HepG2 (cell line): ENCODE measurements at regions not wholly inside any gene's neighbourhood (a gene's known extent, or its start where the extent isn't known, plus 50 kb on each side); places are given as distances from the start of the nearest gene placed in this dataset.

Source experiments
- ATAC-seq: fragments of 200-7000 bp; cut with Tn5 transposase; 3 replicates; pipeline ENCODE4 v1.9.1; 2020; ENCODE audit warnings: mild to moderate bottlenecking, moderate library complexity
- BruUV-seq: library from RNA; stranded (reverse); fragments of 400-500 nt; replicated peaks from 2 replicates; lab custom pipeline; 2021; lab: Mats Ljungman, UMichigan
- CTCF ChIA-PET: fragments of 300-600 bp; formaldehyde crosslinking; extraction: SDS; loops from one replicate; lab custom pipeline; 2021; ENCODE audit warnings: low total read pairs, inconsistent platforms, low intra/inter-chr PET ratio; lab: Yijun Ruan, JAX
- POLR2A ChIA-PET: fragments of 350-600 bp; sonication (Branson Sonifier 250); formaldehyde crosslinking; loops from one replicate; lab custom pipeline; 2020; ENCODE audit warnings: antibody characterized with exemption, inconsistent platforms; lab: Yijun Ruan, JAX
- DNase-seq: peaks from one replicate; pipeline ENCODE4 v3.0.0-alpha.2; 2015; ENCODE audit warnings: low spot score
- FAIRE-seq: peaks from 3 replicates; lab custom pipeline; 2011; peaks lifted over from hg19 to GRCh38; lab: Jason Lieb, UNC
- H2AFZ ChIP-seq: one replicate; pipeline ENCODE4 v1.6.1; 2011; ENCODE audit warnings: low read length, inconsistent platforms
- H3K27ac ChIP-seq: fragments of 300-600 bp; 3 replicates; pipeline ENCODE4 v1.8.0; 2011; ENCODE audit warnings: mixed run types, mild to moderate bottlenecking, mixed read lengths, low read length, inconsistent platforms; ENCODE audit not compliant: insufficient read depth; ENCODE audit errors: extremely low read length
- H3K27me3 ChIP-seq, 2 experiments: fragments of 200-600 bp in 1 of 2; 2 replicates in 1 of 2; 3 replicates in 1 of 2; pipeline versions ENCODE4 v1.6.0 to v1.8.0; 2011; ENCODE audit warnings: low read length in 2 of 2, mild to moderate bottlenecking in 2 of 2, moderate library complexity in 2 of 2, inconsistent platforms in 1 of 2; ENCODE audit not compliant: insufficient read depth in 2 of 2, control insufficient read depth in 1 of 2
- H3K36me3 ChIP-seq, 2 experiments: fragments of 200-600 bp in 1 of 2; replicated peaks in 1 of 2; 2 replicates in 1 of 2; 3 replicates in 1 of 2; pipeline versions ENCODE4 v1.5.1 to v1.8.0; 2011; ENCODE audit warnings: low read length in 2 of 2, inconsistent platforms in 1 of 2; ENCODE audit not compliant: insufficient read depth in 2 of 2, control insufficient read depth in 1 of 2
- H3K4me1 ChIP-seq: 2 replicates; pipeline ENCODE4 v1.5.1; 2012; ENCODE audit warnings: low read length, inconsistent platforms; ENCODE audit not compliant: insufficient read depth
- H3K4me2 ChIP-seq: 2 replicates; pipeline ENCODE4 v1.6.0; 2011; ENCODE audit warnings: low read depth, low read length, inconsistent platforms
- H3K4me3 ChIP-seq, 3 experiments: fragments of 200-600 bp in 1 of 3; sonication (generic), shearing (Covaris generic) in 1 of 3; replicated peaks in 1 of 3; 2 replicates each; pipeline ENCODE4 v1.5.1; 2011 to 2016; ENCODE audit warnings: low read length in 3 of 3, inconsistent platforms in 2 of 3, low read depth in 2 of 3, mild to moderate bottlenecking in 2 of 3, control low read depth in 1 of 3, mixed read lengths in 1 of 3; ENCODE audit not compliant: insufficient read depth in 1 of 3
- H3K79me2 ChIP-seq: one replicate; pipeline ENCODE4 v1.6.1; 2011; ENCODE audit warnings: low read length, inconsistent platforms; ENCODE audit not compliant: insufficient read depth
- H3K9ac ChIP-seq: 2 replicates; pipeline ENCODE4 v1.6.0; 2011; ENCODE audit warnings: mild to moderate bottlenecking, low read depth, low read length, inconsistent platforms; ENCODE audit not compliant: insufficient read depth
- H3K9me3 ChIP-seq: 2 replicates; pipeline ENCODE4 v1.5.1; 2012; ENCODE audit warnings: mild to moderate bottlenecking, low read length
- H4K20me1 ChIP-seq: 2 replicates; pipeline ENCODE4 v1.6.0; 2011; ENCODE audit warnings: inconsistent platforms, mild to moderate bottlenecking, low read length, moderate library complexity; ENCODE audit not compliant: insufficient read depth
- ASH2L ChIP-seq: fragments of 300-600, 200-600 bp; sonication (generic); IDR thresholded peaks from 2 replicates; pipeline ENCODE4 v1.7.0; 2017; ENCODE audit warnings: low read depth, mild to moderate bottlenecking, moderate library complexity, mixed read lengths, low read length; ENCODE audit not compliant: insufficient read length
- CEBPB ChIP-seq: IDR thresholded peaks from 2 replicates; pipeline ENCODE4 v1.6.1; 2011; ENCODE audit warnings: low read depth, low read length, improper control_type of control experiment, borderline replicate concordance
- MTA3 ChIP-seq: sonication (generic); formaldehyde crosslinking; IDR thresholded peaks from 2 replicates; pipeline ENCODE4 v1.4.0; 2020; ENCODE audit warnings: missing genetic modification reagents
- PCBP1 ChIP-seq: fragments of 200-400 bp; formaldehyde crosslinking; IDR thresholded peaks from 2 replicates; pipeline ENCODE4 v1.6.1; 2017; ENCODE audit warnings: mild to moderate bottlenecking, low read depth, low read length, borderline replicate concordance
- WGBS: methylation state at CpG from one replicate; pipeline ENCODE4 v1.1.6; 2017; ENCODE audit warnings: low lambda C conversion rate; 5-methylcytosine and 5-hydroxymethylcytosine counted together
- in situ Hi-C: cut with HindIII; loops from 2 replicates; pipeline ENCODE4 v1.10.0; 2017; ENCODE audit warnings: low pct_unique_long_range_greater_than_20kb; ENCODE audit not compliant: extremely low pct_ligation_motif_present
- intact Hi-C: fragments of 100-400 bp; cut with micrococcal nuclease; formaldehyde crosslinking; loops from one replicate; pipeline ENCODE4 v1.10.0; 2022; ENCODE audit not compliant: unreplicated experiment
- TF ChIP-seq, protein P1 (sequence below): sonication (generic); formaldehyde crosslinking; IDR thresholded peaks from 2 replicates; pipeline ENCODE4 v1.4.0; 2020; ENCODE audit warnings: missing genetic modification reagents

DNA sequence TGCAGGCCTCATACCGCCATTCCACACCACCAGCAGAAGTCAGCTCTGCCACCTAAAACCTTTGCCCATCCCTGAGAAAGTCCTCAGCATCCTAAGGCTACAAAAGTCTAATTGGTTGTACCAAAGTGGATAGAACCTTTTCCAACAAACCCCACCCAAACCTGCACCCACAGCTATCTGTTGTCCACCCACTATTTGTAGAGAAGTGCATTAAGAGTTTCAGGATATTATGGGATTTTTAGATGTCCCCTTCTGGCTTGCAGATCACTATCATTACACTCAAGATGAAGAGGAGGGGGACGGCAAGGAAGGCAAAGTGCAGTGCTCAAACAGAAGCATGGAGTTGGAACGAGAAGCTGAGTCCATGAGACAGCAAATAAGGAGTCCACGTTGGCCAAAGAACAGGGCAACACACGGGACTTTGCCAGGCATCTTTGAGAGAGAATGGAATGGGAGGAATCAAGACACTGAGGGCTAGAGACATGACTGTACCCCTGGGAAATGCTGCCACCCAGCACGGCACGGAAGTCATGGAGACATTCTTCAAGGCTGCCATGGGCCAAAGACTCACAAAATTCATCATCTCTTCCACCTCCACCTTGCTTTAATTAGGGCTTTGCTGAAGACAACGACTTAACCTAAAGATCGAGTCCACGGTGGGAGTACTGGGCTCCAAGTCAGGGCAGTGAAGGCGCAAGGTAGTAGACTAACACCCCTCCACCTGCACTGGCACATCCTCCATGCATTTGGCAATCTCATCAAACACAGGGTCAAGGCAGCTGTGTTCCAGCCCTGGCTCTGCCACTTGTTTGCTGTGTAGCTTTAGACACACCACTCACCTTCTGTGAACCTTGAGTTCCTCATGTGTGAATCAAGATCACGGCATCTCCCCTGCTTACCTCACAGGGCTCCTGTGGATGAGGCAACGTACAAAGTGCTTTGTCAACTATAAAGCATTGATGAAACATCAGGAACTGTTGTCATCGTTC lies 112.9 kb upstream of the TMEM45B start:
- no peak overlapping the region for H3K27ac ChIP-seq
- H3K9me3 ChIP-seq = no peaks in the 10 kb centered on the region
- POLR2A ChIA-PET = no interaction called here
- no peaks in the 10 kb centered on the region; the same call in 1 of the 2 replicates for H4K20me1 ChIP-seq
- intact Hi-C loops = no loop called here
- CTCF ChIA-PET = no interaction called here
- no peak for DNase-seq
- peaks cover 6 to 58% of the 10 kb centered on the region in 2 experiments; a peak in 4 of 5 replicates for H3K27me3 ChIP-seq
- H3K79me2 ChIP-seq = no peaks in the 10 kb centered on the region
- 17% methylated on average over 14 of the region's 14 CpGs for WGBS
- TF ChIP-seq ASH2L = no peak
- peak; percentile 6; the same call in 1 of the 2 replicates for TF ChIP-seq CEBPB
- ATAC-seq = no peak; the same call in 2 of the 3 replicates
- H3K4me1 ChIP-seq = no peaks in the 10 kb centered on the region
- BruUV-seq = no TSS peak
- no peaks in the 10 kb centered on the region for H3K36me3 ChIP-seq
- in situ Hi-C loops = no loop called here
- no peak overlapping the region for H3K4me3 ChIP-seq
- H3K4me2 ChIP-seq = no peak overlapping the region
- no peak overlapping the region for H3K9ac ChIP-seq
- no peak for FAIRE-seq
- H2AFZ ChIP-seq = no peak overlapping the region

DNA sequence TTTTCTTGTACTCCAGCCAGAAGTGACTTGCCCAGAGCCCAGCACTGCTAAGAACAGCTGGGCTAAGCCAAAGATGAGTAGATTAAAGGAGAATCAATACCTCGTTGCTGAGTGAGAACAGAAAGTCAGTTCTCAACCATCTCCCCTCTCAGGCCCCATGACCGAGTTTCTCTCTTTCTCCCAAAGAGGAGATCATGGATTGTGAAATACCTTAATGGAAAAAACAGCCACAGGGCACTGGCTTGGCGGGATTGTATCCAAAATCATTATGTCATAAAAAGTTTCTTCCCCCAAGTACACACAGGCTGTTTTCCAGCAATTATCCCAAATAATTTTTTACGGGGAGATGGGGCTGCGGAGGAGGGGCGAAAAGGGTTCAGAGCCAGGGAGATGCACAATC lies 111.8 kb upstream of the TMEM45B start:
- no peak for ATAC-seq
- no TSS peak for BruUV-seq
- no peaks in the 10 kb centered on the region for H3K36me3 ChIP-seq
- POLR2A ChIA-PET = no interaction called here
- TF ChIP-seq, protein P1, sequence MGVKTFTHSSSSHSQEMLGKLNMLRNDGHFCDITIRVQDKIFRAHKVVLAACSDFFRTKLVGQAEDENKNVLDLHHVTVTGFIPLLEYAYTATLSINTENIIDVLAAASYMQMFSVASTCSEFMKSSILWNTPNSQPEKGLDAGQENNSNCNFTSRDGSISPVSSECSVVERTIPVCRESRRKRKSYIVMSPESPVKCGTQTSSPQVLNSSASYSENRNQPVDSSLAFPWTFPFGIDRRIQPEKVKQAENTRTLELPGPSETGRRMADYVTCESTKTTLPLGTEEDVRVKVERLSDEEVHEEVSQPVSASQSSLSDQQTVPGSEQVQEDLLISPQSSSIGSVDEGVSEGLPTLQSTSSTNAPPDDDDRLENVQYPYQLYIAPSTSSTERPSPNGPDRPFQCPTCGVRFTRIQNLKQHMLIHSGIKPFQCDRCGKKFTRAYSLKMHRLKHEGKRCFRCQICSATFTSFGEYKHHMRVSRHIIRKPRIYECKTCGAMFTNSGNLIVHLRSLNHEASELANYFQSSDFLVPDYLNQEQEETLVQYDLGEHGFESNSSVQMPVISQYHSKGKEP (CRISPR knock-in tag) = no peak
- no peak for TF ChIP-seq PCBP1
- TF ChIP-seq MTA3 = no peak
- TF ChIP-seq CEBPB = peak; percentile 54; the same call in 1 of the 2 replicates
- in situ Hi-C loops = no loop called here
- no peak overlapping the region for H3K27ac ChIP-seq
- CTCF ChIA-PET = no interaction called here
- peaks cover 6 to 58% of the 10 kb centered on the region in 2 experiments; a peak in 4 of 5 replicates for H3K27me3 ChIP-seq
- H3K4me3 ChIP-seq = no peak overlapping the region
- DNase-seq = no peak
- WGBS = 49% methylated on average over 6 of the region's 6 CpGs
- H2AFZ ChIP-seq = no peak overlapping the region
- no peaks in the 10 kb centered on the region for H3K79me2 ChIP-seq
- intact Hi-C loops = no loop called here
- H4K20me1 ChIP-seq = no peaks in the 10 kb centered on the region; the same call in 1 of the 2 replicates
- no peak for FAIRE-seq
- no peak overlapping the region for H3K9ac ChIP-seq
- no peak overlapping the region for H3K4me2 ChIP-seq
- H3K4me1 ChIP-seq = no peaks in the 10 kb centered on the region
- no peaks in the 10 kb centered on the region for H3K9me3 ChIP-seq
